Activated B cell treated with CpG ODN at 0.5 μM for 24 hours (primary cell): ENCODE measurements at regions not wholly inside any gene's neighbourhood (a gene's known extent, or its start where the extent isn't known, plus 50 kb on each side); places are given as distances from the start of the nearest gene placed in this dataset.

Experiments
- ATAC-seq: fragments of 200-7000 bp; cut with Tn5 transposase; one replicate; pipeline ENCODE4 v1.10.0; 2021; ENCODE audit warnings: low read depth, mild to moderate bottlenecking, moderate library complexity
- CTCF ChIA-PET: fragments of 350-600 bp; sonication (Branson Sonifier 250); formaldehyde crosslinking; loops from one replicate; lab custom pipeline; 2021; ENCODE audit warnings: antibody characterized with exemption; lab: Charles Lee
- POLR2A ChIA-PET: fragments of 350-600 bp; sonication (Branson Sonifier 250); formaldehyde crosslinking; loops from one replicate; lab custom pipeline; 2021; ENCODE audit warnings: antibody characterized with exemption; lab: Charles Lee
- DNase-seq: peaks from one replicate; pipeline ENCODE4 v3.0.0; 2022
- H3K27ac Mint-ChIP-seq: one replicate; pipeline ENCODE4 v1.8.0; 2020; ENCODE audit warnings: mixed read lengths
- H3K27me3 Mint-ChIP-seq: one replicate; pipeline ENCODE4 v1.8.0; 2021; ENCODE audit warnings: mixed read lengths
- H3K36me3 Mint-ChIP-seq: one replicate; pipeline ENCODE4 v1.8.0; 2021; ENCODE audit warnings: low read depth, mixed read lengths
- H3K4me1 Mint-ChIP-seq: one replicate; pipeline ENCODE4 v1.8.0; 2021; ENCODE audit warnings: mixed read lengths
- H3K4me3 Mint-ChIP-seq: one replicate; pipeline ENCODE4 v1.8.0; 2020; ENCODE audit warnings: mild to moderate bottlenecking, mixed read lengths
- H3K9me3 Mint-ChIP-seq: one replicate; pipeline ENCODE4 v1.8.0; 2020; ENCODE audit warnings: mixed read lengths
- CTCF ChIP-seq: fragments of 200-600 bp; IDR thresholded peaks from one replicate; pipeline ENCODE4 v1.8.0; 2022; ENCODE audit warnings: antibody characterized with exemption, mild to moderate bottlenecking
- intact Hi-C: fragments of 100-400 bp; cut with micrococcal nuclease; formaldehyde crosslinking; loops from one replicate; pipeline ENCODE4 v1.15.1; 2024

- DNase-seq, result no peak
- no peak for ATAC-seq
- no peak overlapping the region for H3K4me3 Mint-ChIP-seq
- H3K27ac Mint-ChIP-seq, result no peak overlapping the region
- no peaks in the 10 kb centered on the region for H3K4me1 Mint-ChIP-seq
- ChIA-PET POLR2A (no interaction called here), CTCF (no interaction called here)
- no peaks in the 10 kb centered on the region for H3K9me3 Mint-ChIP-seq
- no peaks in the 10 kb centered on the region for H3K36me3 Mint-ChIP-seq
- no peak for TF ChIP-seq CTCF
- intact Hi-C loops, result no loop called here
- peaks cover 6% of the 10 kb centered on the region for H3K27me3 Mint-ChIP-seq
These were observed 392.4 kb downstream of the EDEM1 start for GRCh38 chr3:5579946-5580345.

DNA sequence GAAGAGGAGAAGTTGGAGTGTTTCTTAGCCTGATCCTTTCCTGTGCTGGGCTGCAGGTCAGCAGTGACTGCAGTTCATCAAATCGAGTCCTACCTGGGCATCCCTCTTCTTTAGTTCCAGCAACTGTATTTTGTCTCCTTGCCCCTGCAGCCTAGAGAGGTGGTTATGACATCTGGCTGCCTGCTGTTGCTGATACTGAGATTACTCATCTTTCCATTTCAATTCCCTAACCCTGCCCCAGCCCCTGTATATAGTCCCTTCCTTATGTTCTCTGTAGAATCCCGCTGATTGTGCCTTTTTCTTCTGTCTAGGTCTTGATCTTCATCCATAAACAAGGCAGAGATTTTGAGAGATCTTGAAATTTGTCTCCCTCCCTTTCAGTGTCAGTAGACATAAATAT, 393.3 kb downstream of the EDEM1 start:
- Mint-ChIP-seq H3K4me3 (no peak overlapping the region), H3K4me1 (no peaks in the 10 kb centered on the region), H3K27ac (no peak overlapping the region), H3K27me3 (peaks cover 6% of the 10 kb centered on the region), H3K9me3 (no peaks in the 10 kb centered on the region), H3K36me3 (no peaks in the 10 kb centered on the region)
- ATAC-seq (no peak), DNase-seq (no peak)
- intact Hi-C loops, result no loop called here
- POLR2A ChIA-PET, result no interaction called here
- no peak for TF ChIP-seq CTCF
- CTCF ChIA-PET, result no interaction called here

DNA sequence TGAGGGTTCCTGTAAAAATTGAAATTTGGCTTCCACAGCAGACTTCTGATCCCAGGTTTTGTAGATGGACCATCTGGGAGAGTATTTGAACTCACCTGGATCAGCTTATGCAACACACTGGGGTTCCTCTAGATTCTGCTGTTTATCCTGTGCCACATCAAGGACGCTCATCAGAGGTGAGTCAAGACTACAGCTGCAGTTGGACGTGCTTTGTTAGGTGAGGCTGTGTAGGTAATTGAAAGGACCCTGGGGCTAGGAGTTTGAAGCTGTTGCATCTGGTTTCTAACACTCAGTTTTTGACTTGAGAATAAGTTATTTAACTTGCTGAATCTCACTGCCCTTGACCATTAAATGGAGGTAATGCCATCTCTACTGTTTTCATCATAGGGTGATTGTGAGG, 394.2 kb downstream of the EDEM1 start:
- H3K4me1 Mint-ChIP-seq, result no peaks in the 10 kb centered on the region
- intact Hi-C loops, result no loop called here
- H3K36me3 Mint-ChIP-seq, result no peaks in the 10 kb centered on the region
- no peaks in the 10 kb centered on the region for H3K9me3 Mint-ChIP-seq
- ChIA-PET CTCF (no interaction called here), POLR2A (no interaction called here)
- ATAC-seq, result no peak
- peaks cover 4% of the 10 kb centered on the region for H3K27me3 Mint-ChIP-seq
- TF ChIP-seq CTCF, result no peak
- no peak overlapping the region for H3K27ac Mint-ChIP-seq
- H3K4me3 Mint-ChIP-seq, result no peak overlapping the region
- no peak for DNase-seq

GRCh38 chr3:5583920-5584319, 396.4 kb downstream of the EDEM1 start:
- no peak for TF ChIP-seq CTCF
- Mint-ChIP-seq H3K27ac (no peak overlapping the region), H3K9me3 (no peaks in the 10 kb centered on the region), H3K4me1 (no peaks in the 10 kb centered on the region), H3K36me3 (no peaks in the 10 kb centered on the region), H3K4me3 (no peak overlapping the region), H3K27me3 (peaks cover 4% of the 10 kb centered on the region)
- POLR2A ChIA-PET, result no interaction called here
- no peak for ATAC-seq
- CTCF ChIA-PET, result no interaction called here
- intact Hi-C loops, result no loop called here
- DNase-seq, result no peak

- H3K27ac Mint-ChIP-seq, result no peak overlapping the region
- H3K36me3 Mint-ChIP-seq, result no peaks in the 10 kb centered on the region
- H3K4me1 Mint-ChIP-seq, result no peaks in the 10 kb centered on the region
- DNase-seq (no peak), ATAC-seq (no peak)
- ChIA-PET CTCF (no interaction called here), POLR2A (no interaction called here)
- no peaks in the 10 kb centered on the region for H3K9me3 Mint-ChIP-seq
- no peak overlapping the region for H3K4me3 Mint-ChIP-seq
- H3K27me3 Mint-ChIP-seq, result peaks cover 4% of the 10 kb centered on the region
- intact Hi-C loops, result no loop called here
- no peak for TF ChIP-seq CTCF
These were observed 397.6 kb downstream of the EDEM1 start for GRCh38 chr3:5585085-5585484.
